ENCODE measurements at regions not wholly inside any gene's neighbourhood (a gene's known extent, or its start where the extent isn't known, plus 50 kb on each side); places are given as distances from the start of the nearest gene placed in this dataset.

DNA sequence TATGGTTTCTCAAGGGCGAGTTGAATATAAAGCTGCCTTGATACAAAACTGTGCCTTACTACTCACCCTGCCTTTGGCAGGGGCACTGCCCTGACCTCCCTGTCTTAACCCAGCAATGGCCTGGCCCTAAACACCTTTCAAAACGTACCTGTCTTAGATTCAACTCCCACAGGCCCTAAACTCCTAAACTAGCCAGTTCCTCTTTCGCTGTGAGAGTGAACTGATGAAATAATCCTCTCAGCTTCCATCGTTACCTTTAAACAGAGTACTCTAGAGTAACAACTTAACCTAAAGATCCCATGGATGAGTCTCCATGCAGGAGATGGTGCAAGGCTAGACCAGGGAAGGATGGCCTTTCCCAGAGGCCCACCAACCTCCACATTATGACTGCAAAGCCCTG is 133.0 kb upstream of the THBS1 start:
- no peak overlapping the region for H3K4me3 ChIP-seq (ENCODE audit: low read depth, low read length, poor library complexity, severe bottlenecking)
- CTCF ChIA-PET (ENCODE audit: unreplicated experiment), result no interaction called here
- H4K20me1 ChIP-seq (ENCODE audit: insufficient read depth, low read length), result no peaks in the 10 kb centered on the region
- intact Hi-C loops (cut with micrococcal nuclease; ENCODE audit: unreplicated experiment), result no loop called here
- H3K4me2 ChIP-seq (ENCODE audit: low read length), result no peak overlapping the region
- H3K4me1 ChIP-seq (ENCODE audit: insufficient read depth, low read length, poor library complexity, severe bottlenecking), result no peaks in the 10 kb centered on the region
- BruUV-seq (replicated peaks), result no TSS peak
- H3K79me2 ChIP-seq (ENCODE audit: insufficient read depth, low read depth, low read length), result no peaks in the 10 kb centered on the region
- H3K9me2 ChIP-seq (ENCODE audit: insufficient read depth, low read length), result no peaks in the 10 kb centered on the region
- POLR2A ChIA-PET, result no interaction called here
- no peaks in the 10 kb centered on the region for H3K9me3 ChIP-seq (ENCODE audit: low read length)
- H3K36me3 ChIP-seq (ENCODE audit: insufficient read depth, low read length), result no peaks in the 10 kb centered on the region
- no peak overlapping the region for H3K27ac ChIP-seq (ENCODE audit: low read depth, low read length, poor library complexity, severe bottlenecking)
- DNase-seq (ENCODE audit: low spot score), result no peak
- no peak overlapping the region for H2AFZ ChIP-seq (ENCODE audit: low read length)
- TF ChIP-seq, protein P1, sequence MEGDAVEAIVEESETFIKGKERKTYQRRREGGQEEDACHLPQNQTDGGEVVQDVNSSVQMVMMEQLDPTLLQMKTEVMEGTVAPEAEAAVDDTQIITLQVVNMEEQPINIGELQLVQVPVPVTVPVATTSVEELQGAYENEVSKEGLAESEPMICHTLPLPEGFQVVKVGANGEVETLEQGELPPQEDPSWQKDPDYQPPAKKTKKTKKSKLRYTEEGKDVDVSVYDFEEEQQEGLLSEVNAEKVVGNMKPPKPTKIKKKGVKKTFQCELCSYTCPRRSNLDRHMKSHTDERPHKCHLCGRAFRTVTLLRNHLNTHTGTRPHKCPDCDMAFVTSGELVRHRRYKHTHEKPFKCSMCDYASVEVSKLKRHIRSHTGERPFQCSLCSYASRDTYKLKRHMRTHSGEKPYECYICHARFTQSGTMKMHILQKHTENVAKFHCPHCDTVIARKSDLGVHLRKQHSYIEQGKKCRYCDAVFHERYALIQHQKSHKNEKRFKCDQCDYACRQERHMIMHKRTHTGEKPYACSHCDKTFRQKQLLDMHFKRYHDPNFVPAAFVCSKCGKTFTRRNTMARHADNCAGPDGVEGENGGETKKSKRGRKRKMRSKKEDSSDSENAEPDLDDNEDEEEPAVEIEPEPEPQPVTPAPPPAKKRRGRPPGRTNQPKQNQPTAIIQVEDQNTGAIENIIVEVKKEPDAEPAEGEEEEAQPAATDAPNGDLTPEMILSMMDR (conservative IDR thresholded peaks at IDR 0.05; ENCODE audit: low read length), result no peak
- no peak for TF ChIP-seq EZH2phosphoT487 (IDR thresholded peaks at IDR 0.05; ENCODE audit: borderline replicate concordance, low read depth, low read length)

DNA sequence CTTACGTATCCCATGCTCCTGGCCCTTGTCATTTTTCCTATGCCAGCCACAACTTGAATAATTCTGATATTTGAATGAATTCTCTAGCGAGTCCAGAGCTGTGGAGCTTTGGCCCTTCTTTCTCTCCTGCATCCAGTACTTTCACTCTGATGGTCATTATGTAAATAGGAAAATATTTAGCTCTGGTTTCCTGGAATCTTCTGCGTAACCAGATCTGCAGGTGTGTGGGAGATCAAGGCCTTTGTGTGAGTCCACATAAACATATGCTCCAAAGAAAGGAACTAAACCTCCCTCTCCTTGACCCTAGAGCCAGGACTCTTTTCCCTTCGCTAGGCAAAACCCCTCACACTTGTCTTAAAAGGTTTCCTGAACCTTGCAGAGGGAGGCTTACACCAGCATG is 132.5 kb upstream of the THBS1 start:
- Histone ChIP-seq H3K4me3 (ENCODE audit: low read depth, low read length, poor library complexity, severe bottlenecking) (no peak overlapping the region), H3K4me2 (ENCODE audit: low read length) (no peak overlapping the region), H3K79me2 (ENCODE audit: insufficient read depth, low read depth, low read length) (no peaks in the 10 kb centered on the region), H4K20me1 (ENCODE audit: insufficient read depth, low read length) (no peaks in the 10 kb centered on the region), H3K27ac (ENCODE audit: low read depth, low read length, poor library complexity, severe bottlenecking) (no peak overlapping the region), H3K4me1 (ENCODE audit: insufficient read depth, low read length, poor library complexity, severe bottlenecking) (no peaks in the 10 kb centered on the region), H3K9me3 (ENCODE audit: low read length) (no peaks in the 10 kb centered on the region), H2AFZ (ENCODE audit: low read length) (no peak overlapping the region), H3K36me3 (ENCODE audit: insufficient read depth, low read length) (no peaks in the 10 kb centered on the region), H3K9me2 (ENCODE audit: insufficient read depth, low read length) (no peaks in the 10 kb centered on the region)
- POLR2A ChIA-PET, result no interaction called here
- no TSS peak for BruUV-seq (replicated peaks)
- CTCF ChIA-PET (ENCODE audit: unreplicated experiment), result no interaction called here
- intact Hi-C loops (cut with micrococcal nuclease; ENCODE audit: unreplicated experiment), result no loop called here
- no peak for DNase-seq (ENCODE audit: low spot score)
- TF ChIP-seq EZH2phosphoT487 (IDR thresholded peaks at IDR 0.05; ENCODE audit: borderline replicate concordance, low read depth, low read length), result no peak
- TF ChIP-seq, protein P1 (conservative IDR thresholded peaks at IDR 0.05; ENCODE audit: low read length), result no peak

DNA sequence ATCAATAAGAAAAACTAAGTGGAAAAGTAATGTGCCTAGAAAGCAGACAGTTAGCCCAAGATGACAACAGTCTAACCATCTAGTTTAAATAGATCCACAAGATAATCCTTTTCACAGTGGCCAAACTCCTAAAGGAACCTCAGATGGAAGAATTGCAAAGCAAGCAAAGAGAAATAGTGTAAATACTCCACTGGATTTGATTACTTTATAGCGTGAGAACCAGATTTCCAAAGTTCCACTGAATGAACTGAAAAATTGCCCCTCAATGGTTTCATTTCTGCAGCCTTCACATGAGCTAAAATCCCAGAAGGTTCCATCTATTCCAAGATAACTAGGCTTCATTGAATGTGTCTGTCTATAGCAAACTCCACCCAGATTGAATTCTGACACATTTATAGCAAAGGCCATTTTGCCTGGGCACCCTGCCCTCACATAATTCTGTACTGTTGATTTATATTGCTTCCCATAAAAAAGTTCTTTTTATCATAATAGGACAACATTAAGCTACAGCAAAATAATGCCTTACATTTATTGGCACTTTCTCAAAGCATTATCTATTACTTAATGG is 129.7 kb upstream of the THBS1 start:
- Histone ChIP-seq H3K9me2 (ENCODE audit: insufficient read depth, low read length) (no peaks in the 10 kb centered on the region), H2AFZ (ENCODE audit: low read length) (no peak overlapping the region), H3K36me3 (ENCODE audit: insufficient read depth, low read length) (no peaks in the 10 kb centered on the region), H3K4me2 (ENCODE audit: low read length) (no peak overlapping the region), H3K9me3 (ENCODE audit: low read length) (no peaks in the 10 kb centered on the region), H3K27ac (ENCODE audit: low read depth, low read length, poor library complexity, severe bottlenecking) (no peak overlapping the region), H3K4me1 (ENCODE audit: insufficient read depth, low read length, poor library complexity, severe bottlenecking) (no peaks in the 10 kb centered on the region), H3K4me3 (ENCODE audit: low read depth, low read length, poor library complexity, severe bottlenecking) (no peak overlapping the region), H4K20me1 (ENCODE audit: insufficient read depth, low read length) (no peaks in the 10 kb centered on the region), H3K79me2 (ENCODE audit: insufficient read depth, low read depth, low read length) (no peaks in the 10 kb centered on the region)
- DNase-seq (ENCODE audit: low spot score), result no peak
- BruUV-seq (replicated peaks), result no TSS peak
- POLR2A ChIA-PET, result no interaction called here
- CTCF ChIA-PET (ENCODE audit: unreplicated experiment), result no interaction called here
- no peak for TF ChIP-seq EZH2phosphoT487 (IDR thresholded peaks at IDR 0.05; ENCODE audit: borderline replicate concordance, low read depth, low read length)
- TF ChIP-seq, protein P1 (conservative IDR thresholded peaks at IDR 0.05; ENCODE audit: low read length), result no peak
- intact Hi-C loops (cut with micrococcal nuclease; ENCODE audit: unreplicated experiment), result no loop called here

Measured in OCI-LY7 (cell line).